ENCODE measurements at regions not wholly inside any gene's neighbourhood (a gene's known extent, or its start where the extent isn't known, plus 50 kb on each side); places are given as distances from the start of the nearest gene placed in this dataset.

GRCh38 chr5:131107128-131107527, 57.9 kb downstream of the HINT1 start (continued):
- TF ChIP-seq ZBTB11 (CRISPR knock-in tag; IDR thresholded peaks at IDR 0.05): no peak
- no peak for TF ChIP-seq DPF2 (IDR thresholded peaks at IDR 0.05)
- no peak for TF ChIP-seq SUPT20H (IDR thresholded peaks at IDR 0.05; ENCODE audit: borderline replicate concordance, control insufficient read depth, low read depth, low read length)
- TF ChIP-seq SREBF1 (IDR thresholded peaks at IDR 0.05; ENCODE audit: low read length): no peak
- no peak for TF ChIP-seq MTA3 (IDR thresholded peaks at IDR 0.05; ENCODE audit: borderline replicate concordance, low read length)
- TF ChIP-seq NRF1 (conservative IDR thresholded peaks at IDR 0.05; ENCODE audit: low read depth, low read length): no peak

GRCh38 chr5:131104169-131104808, 60.8 kb downstream of the HINT1 start:
- no peak overlapping the region for H2AFZ ChIP-seq (ENCODE audit: control insufficient read depth, low read depth, low read length)
- no peaks in the 10 kb centered on the region for H3K4me1 ChIP-seq (ENCODE audit: control insufficient read depth, insufficient read depth, low read length)
- RAD21 ChIA-PET (ENCODE audit: unreplicated experiment): no interaction called here
- CTCF ChIA-PET: no interaction called here
- no peak for ATAC-seq
- TF ChIP-seq SIX5 (IDR thresholded peaks at IDR 0.05; ENCODE audit: low read depth, low read length, severe bottlenecking) (no peak), RELA (IDR thresholded peaks at IDR 0.05; ENCODE audit: borderline replicate concordance, partially characterized antibody) (no peak), ESRRA (IDR thresholded peaks at IDR 0.05; ENCODE audit: low read length) (no peak), ZNF687 (IDR thresholded peaks at IDR 0.05) (no peak), RELB (IDR thresholded peaks at IDR 0.05; ENCODE audit: low read depth) (no peak), SRF (IDR thresholded peaks at IDR 0.05; ENCODE audit: low read depth in 2 of 2, low read length in 2 of 2) (no peak), KLF5 (IDR thresholded peaks at IDR 0.05; ENCODE audit: partially characterized antibody) (no peak)
- no peak overlapping the region for H3K27ac ChIP-seq (ENCODE audit: control insufficient read depth, insufficient read depth)
- no TSS peak for BruUV-seq (replicated peaks)
- in situ Hi-C loops (cut with MboI) (loop anchor here (10.0 kb wide), 2 partner anchors 989 to 1329 kb away; no protein-coding TSS in a partner anchor), intact Hi-C loops (cut with micrococcal nuclease; ENCODE audit: unreplicated experiment) (no loop called here)
- H3K4me2 ChIP-seq (ENCODE audit: control insufficient read depth, insufficient read depth): no peak overlapping the region
- no peaks in the 10 kb centered on the region for H3K9me3 ChIP-seq (replicated peaks; ENCODE audit: control insufficient read depth, insufficient read depth, low read length)
- no peaks in the 10 kb centered on the region for H4K20me1 ChIP-seq (ENCODE audit: control insufficient read depth, insufficient read depth)
- POLR2A ChIA-PET: interaction anchor here (0.7 kb wide), 1 partner anchor 248 kb away, joined by 4 read pairs; no protein-coding TSS in a partner anchor
- no peak for DNase-seq (ENCODE audit: low read depth, low spot score)
- no peak overlapping the region for H3K4me3 ChIP-seq
- WGBS (ENCODE audit: insufficient coverage, insufficient replicate concordance, low lambda C conversion rate, missing lambda C conversion rate): 0% methylated on average over 2 of the region's 2 CpGs
- no peaks in the 10 kb centered on the region for H3K79me2 ChIP-seq (ENCODE audit: control insufficient read depth, insufficient read depth, low read length)
- no peak for FAIRE-seq
- H3K9ac ChIP-seq (ENCODE audit: control insufficient read depth, insufficient read depth, low read length): no peak overlapping the region
- SMC1A ChIA-PET (ENCODE audit: uncharacterized antibody, unreplicated experiment): no interaction called here
- peaks cover 2 to 3% of the 10 kb centered on the region in 2 experiments; a peak in 2 of 4 replicates for H3K27me3 ChIP-seq (replicated peaks in 1 of 2; ENCODE audit: control insufficient read depth in 2 of 2, insufficient read depth in 2 of 2, low read length in 1 of 2)
- H3K36me3 ChIP-seq (ENCODE audit: control insufficient read depth in 2 of 2, insufficient read depth in 2 of 2, low read length in 1 of 2): no peaks in the 10 kb centered on the region
